Omental fat pad (tissue), 3 donors: ENCODE measurements at regions not wholly inside any gene's neighbourhood (a gene's known extent, or its start where the extent isn't known, plus 50 kb on each side); places are given as distances from the start of the nearest gene placed in this dataset.
"Not testable (repeated sequence)": the region's sequence is repeated elsewhere in the genome, so short reads cannot be mapped to it uniquely, and the experiment has no call there.

Experiments
- ATAC-seq: fragments of 150-250 bp; one replicate; pipeline ENCODE4 v1.9.1; 2016; ENCODE audit warnings: mild to moderate bottlenecking, moderate library complexity; ENCODE audit not compliant: low FRiP score
- DNase-seq: peaks from one replicate; pipeline ENCODE4 v3.0.0-alpha.2; 2019; ENCODE audit warnings: low spot score
- TF ChIP-seq, protein P1 (sequence below), 3 donors: fragments of 450-650 bp; IDR thresholded peaks; one replicate each; pipeline ENCODE4 v1.5.1; 2016 to 2017; ENCODE audit warnings: antibody characterized with exemption in 3 of 3, mild to moderate bottlenecking in 3 of 3, moderate library complexity in 2 of 3

DNA sequence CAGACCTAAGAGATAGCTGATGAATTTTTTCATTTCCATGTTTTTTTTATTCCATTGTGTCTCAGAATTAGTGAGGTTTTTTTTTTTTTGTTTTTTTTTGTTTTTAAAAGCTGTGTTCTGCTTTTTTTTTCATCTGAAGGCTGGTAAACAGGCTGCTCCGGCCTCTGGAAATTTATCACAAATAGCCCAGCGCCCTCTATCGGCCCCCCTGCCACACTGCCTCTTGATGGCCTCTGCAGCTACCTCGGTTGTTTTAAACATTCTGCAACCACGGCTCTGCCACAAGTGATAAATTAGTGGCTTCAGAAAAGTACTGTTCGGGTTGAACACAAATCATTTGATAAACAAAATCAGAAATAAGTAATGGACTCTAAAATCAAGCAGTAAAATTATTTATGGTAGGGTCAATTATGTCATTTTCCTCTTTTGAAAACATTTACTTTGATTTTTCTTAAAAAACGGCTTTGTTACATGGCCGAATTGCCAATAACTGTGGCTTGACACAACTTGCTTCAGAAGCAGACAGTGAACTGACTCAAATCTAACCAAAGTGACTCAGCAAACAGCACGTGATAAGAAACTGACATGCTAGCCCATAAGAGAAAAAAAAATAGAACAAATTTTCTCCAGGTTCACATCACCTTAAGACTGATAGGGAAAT is 87.8 kb downstream of the RSL24D1 start:
- DNase-seq (peak; percentile 33), ATAC-seq (no peak)
- TF ChIP-seq, protein P1, sequence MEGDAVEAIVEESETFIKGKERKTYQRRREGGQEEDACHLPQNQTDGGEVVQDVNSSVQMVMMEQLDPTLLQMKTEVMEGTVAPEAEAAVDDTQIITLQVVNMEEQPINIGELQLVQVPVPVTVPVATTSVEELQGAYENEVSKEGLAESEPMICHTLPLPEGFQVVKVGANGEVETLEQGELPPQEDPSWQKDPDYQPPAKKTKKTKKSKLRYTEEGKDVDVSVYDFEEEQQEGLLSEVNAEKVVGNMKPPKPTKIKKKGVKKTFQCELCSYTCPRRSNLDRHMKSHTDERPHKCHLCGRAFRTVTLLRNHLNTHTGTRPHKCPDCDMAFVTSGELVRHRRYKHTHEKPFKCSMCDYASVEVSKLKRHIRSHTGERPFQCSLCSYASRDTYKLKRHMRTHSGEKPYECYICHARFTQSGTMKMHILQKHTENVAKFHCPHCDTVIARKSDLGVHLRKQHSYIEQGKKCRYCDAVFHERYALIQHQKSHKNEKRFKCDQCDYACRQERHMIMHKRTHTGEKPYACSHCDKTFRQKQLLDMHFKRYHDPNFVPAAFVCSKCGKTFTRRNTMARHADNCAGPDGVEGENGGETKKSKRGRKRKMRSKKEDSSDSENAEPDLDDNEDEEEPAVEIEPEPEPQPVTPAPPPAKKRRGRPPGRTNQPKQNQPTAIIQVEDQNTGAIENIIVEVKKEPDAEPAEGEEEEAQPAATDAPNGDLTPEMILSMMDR (IDR thresholded peaks at IDR 0.05): no peak

DNA sequence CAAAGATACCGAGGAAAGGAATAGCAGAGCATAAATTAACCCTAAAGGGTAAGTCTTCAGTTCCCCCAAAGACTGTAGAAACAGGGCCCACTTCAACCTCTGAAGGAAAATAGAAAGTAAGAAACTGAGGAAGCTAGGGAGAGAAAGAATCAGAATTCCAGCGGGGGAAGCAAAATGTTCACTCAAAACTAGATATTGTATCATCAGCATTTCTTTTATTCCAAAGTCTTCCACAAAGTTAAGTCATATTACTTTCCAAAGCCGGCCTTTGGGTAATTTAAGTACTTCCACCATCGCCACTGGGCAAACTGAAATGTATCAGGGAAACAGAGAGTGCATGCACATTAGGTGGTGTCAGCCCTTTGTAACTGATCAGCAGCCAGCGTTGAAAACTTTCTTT is 88.3 kb downstream of the RSL24D1 start:
- no peak for ATAC-seq
- no peak for DNase-seq
- TF ChIP-seq, protein P1 (IDR thresholded peaks at IDR 0.05): no peak

DNA sequence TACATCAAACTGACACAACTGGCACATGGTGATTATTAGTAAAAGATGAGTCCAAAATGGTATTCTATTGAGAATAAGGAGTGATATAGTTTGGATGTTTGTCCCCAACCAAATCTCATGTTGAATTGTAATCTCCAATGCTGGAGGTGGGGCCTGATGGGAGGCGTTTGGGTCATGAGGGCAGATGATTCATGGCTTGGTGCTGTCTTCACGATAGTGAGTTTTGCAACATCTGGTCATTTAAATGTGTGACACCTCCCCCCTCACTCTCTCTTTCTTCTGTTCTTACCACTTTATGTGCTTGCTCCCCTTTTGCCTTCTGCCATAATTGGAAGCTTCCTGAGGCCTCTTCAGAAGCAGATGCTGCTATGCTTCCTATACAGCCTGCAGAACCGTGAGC is 90.6 kb downstream of the RSL24D1 start:
- DNase-seq (no peak), ATAC-seq (no peak)
- TF ChIP-seq, protein P1 (IDR thresholded peaks at IDR 0.05): no peak

DNA sequence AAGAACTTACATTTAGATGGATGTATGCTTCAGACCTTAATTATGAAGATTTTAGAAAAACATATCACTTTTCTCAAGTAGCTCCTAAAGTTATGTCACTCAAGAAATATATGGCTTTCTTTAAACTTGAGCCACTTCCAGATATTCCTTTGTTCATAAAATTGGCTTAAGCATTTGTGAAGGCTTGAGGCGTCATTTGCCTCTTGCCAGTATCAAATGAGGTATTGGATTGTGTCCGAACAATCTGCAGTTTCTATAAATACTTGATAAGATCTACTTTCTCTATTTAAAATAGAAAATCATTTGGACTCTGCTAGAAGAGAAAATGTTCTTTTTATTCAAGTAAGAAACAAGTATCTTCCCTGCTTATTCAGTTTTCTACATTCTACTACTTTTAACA is 102.6 kb downstream of the RSL24D1 start:
- no peak for ATAC-seq
- TF ChIP-seq, protein P1 (IDR thresholded peaks at IDR 0.05): no peak
- no peak for DNase-seq

DNA sequence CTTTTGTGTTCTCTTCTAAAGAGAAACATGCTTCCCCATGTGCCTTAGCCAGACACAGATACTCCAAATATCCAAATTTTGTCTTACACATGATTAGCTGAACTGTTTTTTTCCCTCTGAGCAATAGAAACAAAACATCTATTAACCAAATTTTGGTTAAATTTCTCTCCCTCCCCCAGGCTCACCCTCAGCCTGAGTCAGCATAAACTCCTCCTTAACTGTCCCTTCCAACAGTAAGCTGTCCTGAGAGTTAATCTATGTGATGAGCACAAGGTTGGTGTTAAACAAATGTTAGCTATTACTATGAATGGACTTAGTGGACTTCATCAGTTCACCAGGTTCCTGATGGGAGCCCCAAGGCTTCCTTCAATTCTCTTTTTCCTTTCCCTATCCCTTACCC is 108.5 kb downstream of the RSL24D1 start:
- ATAC-seq: no peak
- no peak for DNase-seq

DNA sequence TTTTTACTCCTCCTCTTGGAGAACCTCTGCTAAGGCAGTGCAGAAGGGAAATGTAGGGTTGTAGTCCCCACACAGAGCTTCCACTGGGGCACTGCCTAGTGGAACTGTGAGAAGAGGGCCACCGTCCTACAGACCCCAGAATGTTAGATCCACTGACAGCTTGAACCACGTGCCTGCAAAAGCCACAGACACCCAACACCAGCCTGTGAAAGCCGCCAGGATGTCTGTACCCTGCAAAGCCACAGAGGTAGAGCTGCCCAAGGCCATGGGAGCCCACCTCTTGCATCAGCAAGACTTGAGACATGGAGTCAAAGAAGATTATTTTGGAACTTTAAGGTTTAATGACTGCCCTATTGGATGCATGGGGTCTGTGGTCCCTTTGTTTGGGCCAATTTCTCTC is 112.1 kb downstream of the RSL24D1 start:
- TF ChIP-seq, protein P1 (IDR thresholded peaks at IDR 0.05): no peak
- no peak for DNase-seq
- no peak for ATAC-seq

More for the DNA sequence above, 108.5 kb downstream of the RSL24D1 start:
- TF ChIP-seq, protein P1 (IDR thresholded peaks at IDR 0.05): no peak

DNA sequence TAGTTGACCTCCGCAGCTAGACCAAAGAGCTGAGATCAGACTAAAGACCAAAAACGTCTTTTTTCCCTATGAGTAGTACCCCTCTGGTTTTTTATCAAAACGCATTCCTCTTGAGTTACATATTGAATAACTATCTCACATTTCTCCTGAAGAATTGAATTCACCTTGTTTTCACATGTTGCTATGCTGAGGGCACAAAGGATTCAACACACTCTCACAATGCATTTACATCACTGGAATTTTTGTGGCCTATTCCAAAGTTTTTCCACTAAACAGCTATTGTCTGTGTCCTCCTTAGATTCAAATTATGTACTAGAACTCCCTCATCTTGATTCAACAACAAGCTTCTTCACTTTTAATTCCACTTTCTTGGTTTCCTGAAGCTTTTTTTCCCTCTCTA is 112.5 kb downstream of the RSL24D1 start:
- ATAC-seq (no peak), DNase-seq (no peak)
- TF ChIP-seq, protein P1 (IDR thresholded peaks at IDR 0.05): no peak

DNA sequence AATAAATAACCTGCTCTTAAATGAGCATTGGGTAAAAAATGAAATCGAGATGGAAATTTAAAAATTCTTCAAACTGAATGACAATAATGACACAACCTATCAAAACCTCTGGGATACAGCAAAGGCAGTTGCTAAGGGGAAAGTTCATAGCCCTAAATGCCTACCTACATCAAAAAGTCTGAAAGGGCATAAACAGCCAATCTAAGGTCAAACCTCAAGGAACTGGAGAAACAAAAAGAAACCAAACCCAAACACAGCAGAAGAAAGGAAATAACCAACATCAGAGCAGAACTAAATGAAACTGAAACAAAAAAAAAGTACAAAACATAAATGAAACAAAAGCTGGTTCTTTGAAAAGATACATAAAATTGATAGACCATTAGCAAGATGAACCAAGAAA is 119.7 kb downstream of the RSL24D1 start:
- not testable (repeated sequence) for DNase-seq, ATAC-seq
